Right forelimb (tissue), 1 donor: ENCODE measurements at regions not wholly inside any gene's neighbourhood (a gene's known extent, or its start where the extent isn't known, plus 50 kb on each side); places are given as distances from the start of the nearest gene placed in this dataset.
"Not testable (repeated sequence)": the region's sequence is repeated elsewhere in the genome, so short reads cannot be mapped to it uniquely, and the experiment has no call there.

Experiments
- DNase-seq: peaks from one replicate; pipeline ENCODE4 v3.0.0-alpha.2; 2018

- no peak for DNase-seq
Measured at GRCh38 chr13:111005364-111005763, 90.5 kb upstream of the ANKRD10 start.

- DNase-seq: no peak
Measured at GRCh38 chr13:111004444-111004843, 89.6 kb upstream of the ANKRD10 start.

GRCh38 chr13:111001636-111002035 lies 86.8 kb upstream of the ANKRD10 start:
- no peak for DNase-seq

GRCh38 chr13:110993788-110994187 lies 78.9 kb upstream of the ANKRD10 start:
- no peak for DNase-seq

GRCh38 chr13:110991991-110992508 lies 77.2 kb upstream of the ANKRD10 start:
- DNase-seq: no peak

- DNase-seq: no peak
Measured at GRCh38 chr13:110989331-110989730, 74.5 kb upstream of the ANKRD10 start.

- no peak for DNase-seq
Measured at GRCh38 chr13:110985541-110985940, 70.7 kb upstream of the ANKRD10 start.

GRCh38 chr13:110984798-110985197 lies 69.9 kb upstream of the ANKRD10 start:
- DNase-seq: no peak

GRCh38 chr13:110984381-110984780 lies 69.5 kb upstream of the ANKRD10 start:
- DNase-seq: no peak

GRCh38 chr13:110983241-110983640 lies 68.4 kb upstream of the ANKRD10 start:
- DNase-seq: no peak

GRCh38 chr13:110981379-110981778 lies 66.5 kb upstream of the ANKRD10 start:
- no peak for DNase-seq

GRCh38 chr13:110980921-110981320 lies 66.1 kb upstream of the ANKRD10 start:
- DNase-seq: no peak

GRCh38 chr13:110979149-110979548 lies 64.3 kb upstream of the ANKRD10 start:
- not testable (repeated sequence) for DNase-seq

- DNase-seq: no peak
Measured at GRCh38 chr13:110978390-110978789, 63.5 kb upstream of the ANKRD10 start.

GRCh38 chr13:110976785-110977184 lies 61.9 kb upstream of the ANKRD10 start:
- no peak for DNase-seq

GRCh38 chr13:110973007-110973700 lies 58.3 kb upstream of the ANKRD10 start:
- no peak for DNase-seq

- no peak for DNase-seq
Measured at GRCh38 chr13:110971486-110971885, 56.6 kb upstream of the ANKRD10 start.

GRCh38 chr13:110967156-110967855 lies 52.4 kb upstream of the ANKRD10 start:
- DNase-seq: not testable (repeated sequence)

GRCh38 chr13:110965755-110966134 lies 50.9 kb upstream of the ANKRD10 start:
- no peak for DNase-seq

- no peak for DNase-seq
Measured at GRCh38 chr13:110965038-110965754, 50.3 kb upstream of the ANKRD10 start.
